Fibroblast of villous mesenchyme (primary cell): ENCODE measurements at regions not wholly inside any gene's neighbourhood (a gene's known extent, or its start where the extent isn't known, plus 50 kb on each side); places are given as distances from the start of the nearest gene placed in this dataset.

Experiments
- DNase-seq: peaks from one replicate; pipeline ENCODE4 v3.0.0-alpha.2; 2010; ENCODE audit warnings: low read depth
- H3K4me3 ChIP-seq: 2 replicates; pipeline ENCODE4 v1.5.1; 2011; ENCODE audit warnings: low read depth, mild to moderate bottlenecking, low read length
- CTCF ChIP-seq: IDR thresholded peaks from 2 replicates; pipeline ENCODE4 v1.5.1; 2012; ENCODE audit warnings: low read depth, mild to moderate bottlenecking, low read length; ENCODE audit not compliant: insufficient read depth

DNA sequence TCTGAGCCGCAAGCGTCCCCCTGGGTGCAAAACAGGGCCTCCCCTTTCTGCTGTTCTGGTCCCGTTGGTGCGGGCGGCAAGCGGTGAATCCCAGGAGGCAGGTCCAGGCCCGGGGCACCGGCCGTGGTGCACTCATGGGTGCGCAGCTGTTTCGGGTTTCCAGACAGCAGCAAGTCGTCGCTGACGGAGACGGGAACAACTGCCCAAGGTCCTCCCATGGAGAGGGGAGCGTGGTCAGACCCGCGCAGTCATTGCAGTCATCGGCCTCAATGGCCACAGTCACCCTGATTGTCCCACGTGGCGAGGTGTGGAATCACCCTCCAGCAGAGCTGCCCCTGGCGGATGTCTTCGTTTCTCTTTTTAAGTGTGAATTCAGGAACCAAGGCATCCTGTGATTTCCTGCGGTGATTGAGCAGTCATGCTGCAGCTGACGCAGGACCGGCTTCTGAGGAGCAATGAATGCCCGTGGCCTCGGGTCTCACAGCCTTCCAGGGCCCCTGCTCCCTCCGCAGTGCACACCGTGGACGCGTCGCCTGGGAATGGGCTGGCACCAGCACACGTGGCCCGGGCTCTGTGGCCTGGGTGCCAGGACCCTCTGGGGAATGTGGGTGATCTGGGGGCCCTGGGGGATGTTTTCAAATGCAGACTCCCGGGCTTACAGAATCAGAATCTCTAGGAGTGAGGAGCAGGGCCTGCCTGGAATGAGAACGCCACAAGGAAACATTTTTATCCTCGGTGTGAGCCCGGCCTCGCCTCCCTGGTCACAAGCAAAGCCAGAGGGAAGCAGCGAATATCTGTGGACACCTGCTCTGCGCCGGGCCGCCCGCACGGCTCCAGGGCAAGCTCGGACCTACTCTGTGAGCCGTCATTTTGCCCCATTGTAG lies 244.2 kb upstream of the SALL3 start:
- no peak overlapping the region for H3K4me3 ChIP-seq
- DNase-seq = no peak
- no peak for TF ChIP-seq CTCF

GRCh38 chr18:78736015-78736690 lies 243.5 kb upstream of the SALL3 start:
- no peak overlapping the region for H3K4me3 ChIP-seq
- no peak for DNase-seq
- TF ChIP-seq CTCF = no peak

- H3K4me3 ChIP-seq = no peak overlapping the region
- no peak for TF ChIP-seq CTCF
- no peak for DNase-seq
Observed at GRCh38 chr18:78737006-78737915, 242.4 kb upstream of the SALL3 start.

DNA sequence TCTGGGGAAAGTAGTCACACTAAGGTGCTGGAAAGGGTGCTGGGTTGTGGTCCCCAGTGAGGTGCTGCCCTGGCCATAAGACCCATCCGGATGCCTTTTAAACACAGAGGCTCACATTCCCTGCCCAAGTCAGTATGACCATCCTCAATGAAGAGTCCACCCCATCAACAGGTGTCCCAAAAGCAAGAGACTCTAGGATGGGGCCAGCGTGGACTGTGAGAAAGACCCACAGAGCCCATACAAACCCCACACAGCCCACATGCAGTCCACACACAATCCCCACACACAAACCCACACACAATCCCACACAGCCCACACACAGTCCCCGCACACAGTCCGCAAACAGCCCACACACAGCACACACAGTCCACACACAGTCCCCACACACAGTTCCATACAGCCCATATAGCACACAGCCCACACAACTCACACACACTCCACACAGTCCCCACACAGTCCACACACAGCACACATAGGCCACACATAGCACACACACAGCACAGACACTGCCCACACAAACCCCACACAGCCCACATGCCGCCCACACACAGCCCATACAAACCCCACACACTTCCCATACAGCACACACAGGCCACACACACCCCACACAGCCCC lies 241.4 kb upstream of the SALL3 start:
- DNase-seq = no peak
- no peak for TF ChIP-seq CTCF
- H3K4me3 ChIP-seq = no peak overlapping the region

DNA sequence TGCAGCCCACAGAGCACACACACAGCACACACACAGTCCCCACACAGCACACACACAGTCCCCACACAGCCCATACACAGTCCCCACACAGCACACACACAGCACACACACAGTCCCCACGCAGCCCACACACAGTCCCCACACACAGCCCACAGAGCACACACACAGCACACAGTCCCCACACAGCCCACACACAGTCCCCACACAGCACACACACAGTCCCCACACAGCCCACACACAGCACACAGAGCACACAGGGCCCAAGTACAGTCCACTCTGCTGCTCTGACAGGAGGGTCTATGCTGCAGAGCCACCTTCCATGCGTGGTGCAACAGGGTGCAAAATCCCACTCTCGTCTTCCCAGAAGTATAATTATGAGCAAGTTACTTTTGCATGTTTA lies 240.5 kb upstream of the SALL3 start:
- TF ChIP-seq CTCF = no peak
- no peak overlapping the region for H3K4me3 ChIP-seq
- DNase-seq = no peak
